ENCODE measurements at regions not wholly inside any gene's neighbourhood (a gene's known extent, or its start where the extent isn't known, plus 50 kb on each side); places are given as distances from the start of the nearest gene placed in this dataset.

- Histone ChIP-seq H3K79me2 (replicated peaks; ENCODE audit: insufficient read depth, low read length) (no peaks in the 10 kb centered on the region), H3K9ac (ENCODE audit: low read length) (no peak overlapping the region), H4K20me1 (ENCODE audit: insufficient read depth) (no peaks in the 10 kb centered on the region), H3K9me3 (ENCODE audit: low read length) (no peaks in the 10 kb centered on the region), H3K36me3 (ENCODE audit: insufficient read depth, low read length) (no peaks in the 10 kb centered on the region), H3K9me2 (ENCODE audit: insufficient read depth, low read length) (no peaks in the 10 kb centered on the region), H3K4me3 (ENCODE audit: low read length) (no peak overlapping the region), H2AFZ (ENCODE audit: low read depth, low read length) (no peak overlapping the region), H3K4me2 (ENCODE audit: low read length) (no peak overlapping the region), H3F3A (ENCODE audit: insufficient read depth, low read length, poor library complexity, severe bottlenecking) (no peaks in the 10 kb centered on the region), H3K27ac (ENCODE audit: low read length) (no peak overlapping the region), H3K27me3 (ENCODE audit: insufficient read depth, low read depth, low read length) (no peaks in the 10 kb centered on the region)
- TF ChIP-seq EP300 (conservative IDR thresholded peaks at IDR 0.05; ENCODE audit: poor library complexity, severe bottlenecking) (no peak), MXI1 (conservative IDR thresholded peaks at IDR 0.05; ENCODE audit: poor library complexity, severe bottlenecking) (no peak), EZH2 (IDR thresholded peaks at IDR 0.05; ENCODE audit: borderline replicate concordance, insufficient read depth, low read length, poor library complexity, severe bottlenecking) (no peak), SMC3 (conservative IDR thresholded peaks at IDR 0.05; ENCODE audit: poor library complexity) (no peak), RAD21 (conservative IDR thresholded peaks at IDR 0.05) (no peak)
These were observed 187.1 kb downstream of the GLI2 start for GRCh38 chr2:120922571-120923332.

GRCh38 chr2:120923426-120923825 lies 187.8 kb downstream of the GLI2 start:
- Histone ChIP-seq H3K9me3 (ENCODE audit: low read length) (no peaks in the 10 kb centered on the region), H3K9me2 (ENCODE audit: insufficient read depth, low read length) (no peaks in the 10 kb centered on the region), H3K4me3 (ENCODE audit: low read length) (no peak overlapping the region), H3K27ac (ENCODE audit: low read length) (no peak overlapping the region), H3K4me2 (ENCODE audit: low read length) (no peak overlapping the region), H4K20me1 (ENCODE audit: insufficient read depth) (no peaks in the 10 kb centered on the region), H3K79me2 (replicated peaks; ENCODE audit: insufficient read depth, low read length) (no peaks in the 10 kb centered on the region), H3K36me3 (ENCODE audit: insufficient read depth, low read length) (no peaks in the 10 kb centered on the region), H3K27me3 (ENCODE audit: insufficient read depth, low read depth, low read length) (no peaks in the 10 kb centered on the region), H2AFZ (ENCODE audit: low read depth, low read length) (no peak overlapping the region), H3F3A (ENCODE audit: insufficient read depth, low read length, poor library complexity, severe bottlenecking) (no peaks in the 10 kb centered on the region), H3K9ac (ENCODE audit: low read length) (no peak overlapping the region)
- no peak for TF ChIP-seq EZH2 (IDR thresholded peaks at IDR 0.05; ENCODE audit: borderline replicate concordance, insufficient read depth, low read length, poor library complexity, severe bottlenecking)
- no peak for TF ChIP-seq TAF1 (IDR thresholded peaks at IDR 0.05; ENCODE audit: low read depth)
- TF ChIP-seq POLR2AphosphoS5 (IDR thresholded peaks at IDR 0.05) = no peak
- no peak for TF ChIP-seq EP300 (conservative IDR thresholded peaks at IDR 0.05; ENCODE audit: poor library complexity, severe bottlenecking)
- TF ChIP-seq CTCF (IDR thresholded peaks at IDR 0.05; ENCODE audit: poor library complexity, severe bottlenecking) = no peak
- TF ChIP-seq RAD21 (conservative IDR thresholded peaks at IDR 0.05) = no peak
- TF ChIP-seq REST (IDR thresholded peaks at IDR 0.05; ENCODE audit: borderline replicate concordance) = no peak
- TF ChIP-seq MXI1 (conservative IDR thresholded peaks at IDR 0.05; ENCODE audit: poor library complexity, severe bottlenecking) = no peak
- no peak for TF ChIP-seq SMC3 (conservative IDR thresholded peaks at IDR 0.05; ENCODE audit: poor library complexity)

All from neural cell (in vitro differentiated cells).